Cardiac fibroblast (primary cell): ENCODE measurements at regions not wholly inside any gene's neighbourhood (a gene's known extent, or its start where the extent isn't known, plus 50 kb on each side); places are given as distances from the start of the nearest gene placed in this dataset.

ENCODE experiments used
- DNase-seq, 2 donors: peaks; one replicate each; pipeline versions ENCODE4 v3.0.0 to v3.0.0-alpha.2; 2010; ENCODE audit warnings: low read depth in 2 of 2
- H3K4me3 ChIP-seq, 2 donors: replicated peaks in 1 of 2; 1 replicate in 1 of 2; 2 replicates in 1 of 2; pipeline ENCODE4 v1.5.1; 2011; ENCODE audit warnings: low read depth in 2 of 2, low read length in 2 of 2, mild to moderate bottlenecking in 2 of 2, moderate library complexity in 1 of 2
- TF ChIP-seq, protein P1 (sequence below): IDR thresholded peaks from one replicate; pipeline ENCODE4 v1.5.1; 2011; ENCODE audit warnings: low read depth, mild to moderate bottlenecking, low read length, inconsistent platforms

DNA sequence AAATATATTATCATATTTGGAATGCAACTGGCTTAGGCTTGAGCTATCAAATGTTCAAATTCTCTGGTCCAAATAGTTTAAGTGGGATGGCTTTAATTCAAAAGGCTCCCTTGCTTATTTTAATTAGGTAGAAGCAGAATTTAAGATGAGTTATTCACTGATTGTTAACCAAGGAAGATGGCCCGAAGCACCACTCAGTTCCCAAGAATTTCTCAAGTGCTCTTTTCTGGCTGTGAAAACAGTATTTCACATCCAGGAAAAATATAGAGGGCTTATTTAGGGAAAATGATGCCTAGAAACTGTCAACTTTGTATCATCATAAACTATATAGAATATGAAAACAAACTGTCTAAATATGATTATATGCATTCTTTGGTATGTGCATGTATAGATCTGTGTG lies 246.5 kb upstream of the SFRP2 start:
- TF ChIP-seq, protein P1, sequence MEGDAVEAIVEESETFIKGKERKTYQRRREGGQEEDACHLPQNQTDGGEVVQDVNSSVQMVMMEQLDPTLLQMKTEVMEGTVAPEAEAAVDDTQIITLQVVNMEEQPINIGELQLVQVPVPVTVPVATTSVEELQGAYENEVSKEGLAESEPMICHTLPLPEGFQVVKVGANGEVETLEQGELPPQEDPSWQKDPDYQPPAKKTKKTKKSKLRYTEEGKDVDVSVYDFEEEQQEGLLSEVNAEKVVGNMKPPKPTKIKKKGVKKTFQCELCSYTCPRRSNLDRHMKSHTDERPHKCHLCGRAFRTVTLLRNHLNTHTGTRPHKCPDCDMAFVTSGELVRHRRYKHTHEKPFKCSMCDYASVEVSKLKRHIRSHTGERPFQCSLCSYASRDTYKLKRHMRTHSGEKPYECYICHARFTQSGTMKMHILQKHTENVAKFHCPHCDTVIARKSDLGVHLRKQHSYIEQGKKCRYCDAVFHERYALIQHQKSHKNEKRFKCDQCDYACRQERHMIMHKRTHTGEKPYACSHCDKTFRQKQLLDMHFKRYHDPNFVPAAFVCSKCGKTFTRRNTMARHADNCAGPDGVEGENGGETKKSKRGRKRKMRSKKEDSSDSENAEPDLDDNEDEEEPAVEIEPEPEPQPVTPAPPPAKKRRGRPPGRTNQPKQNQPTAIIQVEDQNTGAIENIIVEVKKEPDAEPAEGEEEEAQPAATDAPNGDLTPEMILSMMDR = no peak
- no peak overlapping the region for H3K4me3 ChIP-seq
- DNase-seq = no peak

DNA sequence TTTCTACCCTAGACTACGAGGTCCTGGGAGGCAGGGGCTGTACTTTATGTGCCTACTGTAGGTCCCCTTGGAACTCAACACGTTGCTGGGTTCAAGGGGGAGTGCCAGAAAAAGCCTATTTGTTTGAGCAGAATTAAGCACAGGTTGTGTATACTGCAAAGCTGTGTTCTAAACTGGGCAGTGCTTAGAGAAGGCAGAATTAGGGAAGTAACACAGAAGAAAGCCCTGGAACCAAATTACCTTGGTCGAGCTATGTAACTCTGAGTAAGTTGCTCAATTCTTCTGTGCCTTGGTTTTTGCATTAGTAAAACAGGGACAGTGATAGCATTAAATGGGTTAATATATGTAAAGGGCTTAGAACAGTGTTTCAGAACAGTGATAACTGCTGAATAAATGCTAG lies 245.0 kb upstream of the SFRP2 start:
- DNase-seq = no peak
- H3K4me3 ChIP-seq = no peak overlapping the region
- TF ChIP-seq, protein P1 = no peak

GRCh38 chr4:154032914-154033313 lies 244.0 kb upstream of the SFRP2 start:
- no peak for DNase-seq
- TF ChIP-seq, protein P1 = no peak

GRCh38 chr4:154030746-154031145 lies 241.9 kb upstream of the SFRP2 start:
- DNase-seq = peak in 1 of 2 donors; percentile 77
- TF ChIP-seq, protein P1 = no peak
- no peak overlapping the region for H3K4me3 ChIP-seq

More at GRCh38 chr4:154032914-154033313, 244.0 kb upstream of the SFRP2 start:
- no peak overlapping the region for H3K4me3 ChIP-seq

- no peak for DNase-seq
- no peak overlapping the region for H3K4me3 ChIP-seq
- TF ChIP-seq, protein P1 = no peak
These were observed 241.3 kb upstream of the SFRP2 start for GRCh38 chr4:154030152-154030551.

- H3K4me3 ChIP-seq = no peak overlapping the region
- TF ChIP-seq, protein P1 = no peak
- no peak for DNase-seq
These were observed 240.3 kb upstream of the SFRP2 start for GRCh38 chr4:154029171-154029570.

DNA sequence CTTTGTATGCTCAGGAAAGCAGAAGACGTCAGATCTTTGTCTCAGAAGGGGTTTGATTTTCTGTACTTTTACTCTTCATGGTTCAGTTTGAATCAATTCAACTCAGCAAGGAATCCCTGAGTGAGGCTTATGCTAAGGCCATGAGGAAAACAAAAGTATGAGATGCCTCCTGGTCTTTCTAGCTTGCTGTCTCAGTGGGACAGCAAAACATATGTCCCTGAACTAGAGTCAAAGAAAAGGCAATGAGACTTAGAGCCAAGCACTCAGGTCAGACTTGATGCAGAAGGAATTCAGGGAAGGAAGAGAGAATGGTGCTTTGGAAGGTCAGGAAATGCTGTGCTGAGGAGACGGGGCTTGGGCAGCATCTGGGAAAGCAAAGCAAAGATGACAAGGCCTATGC lies 236.2 kb upstream of the SFRP2 start:
- H3K4me3 ChIP-seq = no peak overlapping the region
- no peak for DNase-seq
- TF ChIP-seq, protein P1 = no peak
